Stimulated activated memory B cell treated with anti-CD40 and anti-IgM and Interleukin-4, amounts not matched to agents 10 μg/mL and 1 μg/mL and 100 μg/mL, for 72 hours (primary cell): ENCODE measurements at regions not wholly inside any gene's neighbourhood (a gene's known extent, or its start where the extent isn't known, plus 50 kb on each side); places are given as distances from the start of the nearest gene placed in this dataset.
"Not testable (repeated sequence)": the region's sequence is repeated elsewhere in the genome, so short reads cannot be mapped to it uniquely, and the experiment has no call there.

Source experiments
- ATAC-seq: fragments of 150-1000 bp; cut with Tn5 transposase; 2 replicates; pipeline ENCODE4 v1.10.0; 2021
- H3K27ac Mint-ChIP-seq: one replicate; pipeline ENCODE4 v1.8.0; 2022; ENCODE audit warnings: mild to moderate bottlenecking, mixed read lengths
- H3K27me3 Mint-ChIP-seq: one replicate; pipeline ENCODE4 v1.8.0; 2022; ENCODE audit warnings: mixed read lengths
- H3K36me3 Mint-ChIP-seq: one replicate; pipeline ENCODE4 v1.8.0; 2022; ENCODE audit warnings: mixed read lengths
- H3K4me1 Mint-ChIP-seq: one replicate; pipeline ENCODE4 v1.8.0; 2022; ENCODE audit warnings: mixed read lengths
- H3K4me3 Mint-ChIP-seq: one replicate; pipeline ENCODE4 v1.8.0; 2022; ENCODE audit warnings: mild to moderate bottlenecking, moderate library complexity, mixed read lengths
- H3K9me3 Mint-ChIP-seq: one replicate; pipeline ENCODE4 v1.8.0; 2022; ENCODE audit warnings: mixed read lengths

- Mint-ChIP-seq H3K27me3 (peaks cover 20% of the 10 kb centered on the region), H3K9me3 (no peaks in the 10 kb centered on the region), H3K36me3 (no peaks in the 10 kb centered on the region), H3K4me1 (no peaks in the 10 kb centered on the region), H3K4me3 (no peak overlapping the region), H3K27ac (no peak overlapping the region)
- no peak for ATAC-seq
These were observed 465.2 kb downstream of the GADD45G start for GRCh38 chr9:90070056-90070455.

- Mint-ChIP-seq H3K9me3 (no peaks in the 10 kb centered on the region), H3K27ac (no peak overlapping the region), H3K27me3 (peaks cover 20% of the 10 kb centered on the region), H3K4me1 (no peaks in the 10 kb centered on the region), H3K36me3 (no peaks in the 10 kb centered on the region), H3K4me3 (no peak overlapping the region)
- no peak for ATAC-seq
These were observed 465.7 kb downstream of the GADD45G start for GRCh38 chr9:90070469-90070868.

GRCh38 chr9:90070931-90071660, 466.3 kb downstream of the GADD45G start:
- peaks cover 25% of the 10 kb centered on the region for H3K27me3 Mint-ChIP-seq
- H3K9me3 Mint-ChIP-seq = no peaks in the 10 kb centered on the region
- H3K4me3 Mint-ChIP-seq = no peak overlapping the region
- H3K27ac Mint-ChIP-seq = no peak overlapping the region
- H3K36me3 Mint-ChIP-seq = no peaks in the 10 kb centered on the region
- H3K4me1 Mint-ChIP-seq = no peaks in the 10 kb centered on the region
- no peak for ATAC-seq

DNA sequence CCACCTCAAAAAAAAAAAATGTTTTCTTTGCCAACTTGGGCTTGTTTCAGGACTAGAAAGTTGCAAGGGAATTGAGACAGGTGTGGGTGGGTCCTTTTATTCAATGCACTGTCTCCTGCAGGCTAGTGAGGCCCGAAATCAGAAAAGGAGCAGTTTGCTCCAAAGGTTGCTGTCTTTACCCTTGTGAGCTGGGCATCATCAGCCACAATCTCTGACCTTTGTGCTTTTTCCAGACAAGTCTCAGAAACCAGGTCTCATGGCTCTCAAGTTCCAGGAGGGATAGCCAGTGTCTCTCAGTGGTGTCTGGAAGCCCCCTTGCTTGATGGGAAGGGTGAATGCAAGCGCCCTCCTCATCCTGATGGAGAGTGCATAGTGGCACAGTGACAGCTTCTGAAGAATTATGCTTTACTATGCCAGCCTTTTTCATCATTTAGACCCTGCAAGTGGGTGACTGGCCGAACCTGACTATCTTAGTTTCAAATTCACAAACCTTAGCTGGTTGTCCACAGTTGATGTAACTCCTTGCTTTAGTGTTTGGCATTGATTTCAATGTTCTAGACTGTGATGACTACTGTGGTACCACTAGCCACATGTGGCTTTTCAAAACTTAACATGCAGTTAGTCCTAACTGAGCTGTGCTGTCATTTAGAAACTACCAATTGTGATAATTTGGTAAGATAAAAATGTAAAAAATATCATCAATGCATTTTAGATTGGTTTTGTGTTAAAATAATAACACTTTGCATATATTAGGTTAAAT, 468.6 kb downstream of the GADD45G start:
- Mint-ChIP-seq H3K27ac (no peak overlapping the region), H3K4me3 (no peak overlapping the region), H3K36me3 (no peaks in the 10 kb centered on the region), H3K4me1 (peaks cover 9% of the 10 kb centered on the region), H3K9me3 (no peaks in the 10 kb centered on the region), H3K27me3 (peaks cover 34% of the 10 kb centered on the region)
- no peak for ATAC-seq

GRCh38 chr9:90074316-90074962, 469.6 kb downstream of the GADD45G start:
- H3K4me1 Mint-ChIP-seq = peaks cover 16% of the 10 kb centered on the region
- peaks cover 24% of the 10 kb centered on the region for H3K27me3 Mint-ChIP-seq
- no peaks in the 10 kb centered on the region for H3K36me3 Mint-ChIP-seq
- no peak for ATAC-seq
- no peak overlapping the region for H3K27ac Mint-ChIP-seq
- no peak overlapping the region for H3K4me3 Mint-ChIP-seq
- H3K9me3 Mint-ChIP-seq = no peaks in the 10 kb centered on the region

DNA sequence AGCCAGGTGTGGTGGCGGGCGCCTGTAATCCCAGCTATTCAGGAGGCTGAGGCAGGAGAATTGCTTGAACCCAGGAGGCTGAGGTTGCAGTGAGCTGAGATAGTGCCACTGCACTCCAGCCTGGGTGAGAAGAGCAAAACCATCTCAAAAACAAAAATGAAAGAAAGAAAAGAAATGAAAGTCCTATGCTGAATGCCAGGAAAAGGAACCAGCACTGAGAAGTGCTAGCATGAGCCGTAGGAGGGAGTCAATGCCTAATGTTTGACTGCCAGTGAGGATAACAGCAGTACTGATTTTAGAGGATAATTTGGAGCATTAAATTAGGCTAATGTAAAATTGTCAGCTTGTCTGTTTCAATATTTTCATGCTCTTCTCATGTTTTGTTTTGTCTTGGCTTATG, 472.8 kb downstream of the GADD45G start:
- H3K9me3 Mint-ChIP-seq, H3K27ac Mint-ChIP-seq, ATAC-seq, H3K36me3 Mint-ChIP-seq, H3K4me3 Mint-ChIP-seq: not testable (repeated sequence)
- H3K27me3 Mint-ChIP-seq = peaks cover 22% of the 10 kb centered on the region
- peaks cover 21% of the 10 kb centered on the region for H3K4me1 Mint-ChIP-seq

- peak; percentile 78 for ATAC-seq
- H3K4me3 Mint-ChIP-seq = peak overlapping the region; percentile 31
- peaks cover 22% of the 10 kb centered on the region for H3K27me3 Mint-ChIP-seq
- no peak overlapping the region for H3K27ac Mint-ChIP-seq
- no peaks in the 10 kb centered on the region for H3K36me3 Mint-ChIP-seq
- no peaks in the 10 kb centered on the region for H3K9me3 Mint-ChIP-seq
- H3K4me1 Mint-ChIP-seq = peaks cover 21% of the 10 kb centered on the region
These were observed 474.2 kb downstream of the GADD45G start for GRCh38 chr9:90078988-90079421.

DNA sequence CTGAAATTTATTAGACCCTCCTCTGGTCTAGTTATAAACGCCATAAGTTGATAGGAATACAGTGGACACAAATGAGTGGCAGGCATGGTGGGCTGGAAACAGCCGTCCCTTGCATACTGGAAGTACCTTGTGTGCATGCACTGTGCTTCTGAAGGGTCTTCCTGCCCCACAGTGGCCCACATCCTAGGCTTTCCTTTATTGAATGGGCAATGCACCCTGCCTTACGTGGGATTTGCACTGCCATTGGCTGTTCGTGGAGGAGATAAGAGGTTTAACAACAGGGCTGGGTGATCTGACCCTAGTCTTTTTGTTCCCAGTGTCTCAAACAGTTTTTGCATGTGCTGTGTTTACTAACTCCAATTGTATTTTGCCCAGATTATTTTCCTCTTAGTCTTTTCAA, 480.8 kb downstream of the GADD45G start:
- Mint-ChIP-seq H3K27ac (no peak overlapping the region), H3K36me3 (no peaks in the 10 kb centered on the region), H3K27me3 (peaks cover 3% of the 10 kb centered on the region), H3K9me3 (no peaks in the 10 kb centered on the region), H3K4me1 (peaks cover 18% of the 10 kb centered on the region), H3K4me3 (no peak overlapping the region)
- no peak for ATAC-seq

GRCh38 chr9:90086101-90086511, 481.3 kb downstream of the GADD45G start:
- no peak overlapping the region for H3K4me3 Mint-ChIP-seq

GRCh38 chr9:90088434-90088833, 483.6 kb downstream of the GADD45G start:
- no peaks in the 10 kb centered on the region for H3K36me3 Mint-ChIP-seq
- peaks cover 18% of the 10 kb centered on the region for H3K4me1 Mint-ChIP-seq

More at GRCh38 chr9:90086101-90086511, 481.3 kb downstream of the GADD45G start:
- peak; percentile 58 for ATAC-seq
- no peak overlapping the region for H3K27ac Mint-ChIP-seq
- peaks cover 7% of the 10 kb centered on the region for H3K27me3 Mint-ChIP-seq
- no peaks in the 10 kb centered on the region for H3K36me3 Mint-ChIP-seq
- H3K4me1 Mint-ChIP-seq = peaks cover 18% of the 10 kb centered on the region
- no peaks in the 10 kb centered on the region for H3K9me3 Mint-ChIP-seq

GRCh38 chr9:90088856-90089255, 484.0 kb downstream of the GADD45G start:
- Mint-ChIP-seq H3K4me1 (peaks cover 18% of the 10 kb centered on the region), H3K27ac (no peak overlapping the region), H3K36me3 (no peaks in the 10 kb centered on the region), H3K9me3 (no peaks in the 10 kb centered on the region), H3K4me3 (no peak overlapping the region), H3K27me3 (peaks cover 28% of the 10 kb centered on the region)
- no peak for ATAC-seq

More at GRCh38 chr9:90088434-90088833, 483.6 kb downstream of the GADD45G start:
- H3K27me3 Mint-ChIP-seq = peaks cover 24% of the 10 kb centered on the region
- H3K4me3 Mint-ChIP-seq = no peak overlapping the region
- no peaks in the 10 kb centered on the region for H3K9me3 Mint-ChIP-seq
- no peak for ATAC-seq
- no peak overlapping the region for H3K27ac Mint-ChIP-seq

GRCh38 chr9:90090997-90091396, 486.2 kb downstream of the GADD45G start:
- H3K9me3 Mint-ChIP-seq = no peaks in the 10 kb centered on the region
- ATAC-seq = no peak
- H3K27ac Mint-ChIP-seq = no peak overlapping the region
- H3K27me3 Mint-ChIP-seq = peaks cover 28% of the 10 kb centered on the region
- no peak overlapping the region for H3K4me3 Mint-ChIP-seq
- peaks cover 12% of the 10 kb centered on the region for H3K4me1 Mint-ChIP-seq
- H3K36me3 Mint-ChIP-seq = no peaks in the 10 kb centered on the region

- Mint-ChIP-seq H3K27me3 (peaks cover 28% of the 10 kb centered on the region), H3K4me3 (no peak overlapping the region)
These were observed 487.7 kb downstream of the GADD45G start for GRCh38 chr9:90092508-90092907.

GRCh38 chr9:90095682-90096081, 490.9 kb downstream of the GADD45G start:
- no peaks in the 10 kb centered on the region for H3K9me3 Mint-ChIP-seq
- no peak overlapping the region for H3K4me3 Mint-ChIP-seq
- peaks cover 25% of the 10 kb centered on the region for H3K27me3 Mint-ChIP-seq
- no peaks in the 10 kb centered on the region for H3K36me3 Mint-ChIP-seq
- no peak overlapping the region for H3K27ac Mint-ChIP-seq
- H3K4me1 Mint-ChIP-seq = no peaks in the 10 kb centered on the region
- ATAC-seq = peak; percentile 44

More at GRCh38 chr9:90092508-90092907, 487.7 kb downstream of the GADD45G start:
- no peak for ATAC-seq
- Mint-ChIP-seq H3K36me3 (no peaks in the 10 kb centered on the region), H3K27ac (no peak overlapping the region), H3K9me3 (no peaks in the 10 kb centered on the region), H3K4me1 (no peaks in the 10 kb centered on the region)

DNA sequence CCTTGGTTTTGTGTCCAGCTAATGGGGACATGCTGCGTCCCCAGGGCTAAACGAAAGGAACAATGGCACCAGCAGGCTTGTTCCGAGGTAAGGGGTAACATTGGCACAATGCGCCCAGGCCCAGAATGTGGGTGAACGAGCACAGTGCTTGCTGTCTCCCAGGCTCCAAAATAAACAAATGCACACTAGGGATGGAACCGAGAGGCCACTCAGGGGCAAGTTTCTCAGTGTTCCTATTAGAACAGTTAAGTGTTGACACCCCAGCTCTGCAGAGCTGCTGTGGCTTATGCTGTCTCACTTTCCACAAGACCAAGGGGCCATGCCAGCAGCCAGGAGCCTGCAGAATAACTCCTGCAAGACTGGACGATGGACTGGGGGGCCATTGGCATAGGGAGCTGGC, 492.4 kb downstream of the GADD45G start:
- no peak for ATAC-seq
- Mint-ChIP-seq H3K4me3 (no peak overlapping the region), H3K9me3 (no peaks in the 10 kb centered on the region), H3K27me3 (peaks cover 15% of the 10 kb centered on the region), H3K4me1 (peaks cover 1% of the 10 kb centered on the region), H3K27ac (no peak overlapping the region), H3K36me3 (no peaks in the 10 kb centered on the region)
